ENCODE measurements at regions not wholly inside any gene's neighbourhood (a gene's known extent, or its start where the extent isn't known, plus 50 kb on each side); places are given as distances from the start of the nearest gene placed in this dataset.
A peak's percentile ranks its signal among the peaks of the same experiment; 100 is the strongest.

DNA sequence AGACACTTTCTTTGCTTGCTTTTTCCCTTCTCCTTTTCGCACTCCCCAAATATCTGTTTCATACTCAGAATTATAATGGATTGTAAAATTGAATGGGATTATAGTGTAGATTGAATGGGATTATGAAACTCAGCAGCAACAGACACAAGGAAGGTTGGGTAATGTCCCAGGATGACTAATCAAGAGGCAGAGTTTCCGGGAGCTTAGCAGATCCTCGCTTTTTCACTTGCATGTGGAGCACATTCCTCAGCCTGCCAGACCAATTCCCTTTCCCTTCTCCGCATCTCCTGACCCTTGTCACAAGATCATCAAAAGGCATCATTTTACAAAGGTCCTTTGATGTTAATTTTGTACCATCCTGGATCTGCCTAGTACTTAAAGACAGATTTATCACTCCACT is 55.1 kb upstream of the SLC1A1 start:
- peak; percentile 37 for DNase-seq (ENCODE audit: low read depth, low spot score)

GRCh38 chr9:4433379-4433778 is 56.9 kb upstream of the SLC1A1 start:
- no peak for DNase-seq (ENCODE audit: low read depth, low spot score)

GRCh38 chr9:4430432-4431261 is 59.6 kb upstream of the SLC1A1 start:
- DNase-seq (ENCODE audit: low read depth, low spot score), result no peak

GRCh38 chr9:4425319-4426045 is 64.8 kb upstream of the SLC1A1 start:
- DNase-seq (ENCODE audit: low read depth, low spot score), result no peak

DNA sequence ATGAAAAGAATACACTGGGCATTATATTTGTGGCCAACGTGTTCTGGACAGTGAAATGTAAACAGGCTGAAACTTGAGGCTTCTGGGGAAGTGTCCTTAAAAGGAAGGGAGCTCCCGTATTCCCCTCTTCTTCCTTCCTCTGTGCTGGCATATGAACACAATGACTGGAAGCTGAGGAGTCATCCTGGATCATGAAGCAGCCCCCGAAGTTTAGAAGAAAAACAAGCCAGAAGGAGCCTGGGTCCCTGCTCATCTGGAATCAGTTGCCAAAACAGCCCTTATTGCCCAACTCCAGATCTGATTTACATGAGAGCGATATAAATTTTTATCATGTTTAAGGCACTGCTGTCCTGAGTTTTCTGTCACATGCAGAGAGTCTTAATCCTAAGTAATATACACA is 65.4 kb upstream of the SLC1A1 start:
- DNase-seq (ENCODE audit: low read depth, low spot score), result no peak

GRCh38 chr9:4424038-4424437 is 66.2 kb upstream of the SLC1A1 start:
- no peak for DNase-seq (ENCODE audit: low read depth, low spot score)

GRCh38 chr9:4423207-4423610 is 67.1 kb upstream of the SLC1A1 start:
- no peak for DNase-seq (ENCODE audit: low read depth, low spot score)

GRCh38 chr9:4422495-4422894 is 67.8 kb upstream of the SLC1A1 start:
- no peak for DNase-seq (ENCODE audit: low read depth, low spot score)

DNA sequence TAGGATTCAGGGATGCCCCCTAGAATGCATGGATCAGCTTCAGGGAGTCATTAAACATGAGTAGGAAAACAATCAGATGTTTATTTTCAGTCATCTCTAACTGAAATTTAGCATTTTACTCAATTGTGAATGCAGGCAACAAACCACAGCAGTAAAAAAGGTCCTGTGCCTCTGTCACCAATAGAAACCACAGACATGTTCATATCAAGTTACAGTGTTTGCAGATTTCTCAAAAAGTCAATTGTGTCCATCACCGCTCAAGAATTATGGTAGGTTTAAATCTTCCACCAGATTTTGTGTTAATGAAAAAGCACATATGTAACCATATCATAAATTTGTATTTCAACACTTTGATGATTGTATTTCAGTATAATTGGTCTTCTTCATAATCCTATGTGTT is 68.4 kb upstream of the SLC1A1 start:
- no peak for DNase-seq (ENCODE audit: low read depth, low spot score)

DNA sequence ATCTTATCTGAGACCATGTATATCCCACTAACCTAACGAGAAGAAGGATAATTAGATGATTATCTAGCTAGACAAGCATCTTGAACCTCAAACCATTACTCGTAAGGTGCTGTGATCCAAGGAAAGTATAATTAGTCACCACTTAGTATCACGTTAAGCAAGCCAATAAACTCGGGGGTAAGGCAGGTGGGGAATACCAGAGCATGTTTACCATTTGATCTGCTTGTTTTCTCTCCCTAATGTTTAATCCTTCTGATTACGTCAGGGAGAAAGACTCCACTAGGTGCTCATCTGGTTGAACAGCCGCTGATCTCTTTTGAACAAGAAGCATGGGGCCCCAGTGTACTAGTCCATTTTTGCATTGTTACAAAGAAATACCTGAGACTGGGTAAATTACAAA is 69.9 kb upstream of the SLC1A1 start:
- DNase-seq (ENCODE audit: low read depth, low spot score), result no peak

- no peak for DNase-seq (ENCODE audit: low read depth, low spot score)
Measured at GRCh38 chr9:4417578-4418325, 72.5 kb upstream of the SLC1A1 start.

GRCh38 chr9:4416467-4416866 is 73.8 kb upstream of the SLC1A1 start:
- DNase-seq (ENCODE audit: low read depth, low spot score), result no peak

DNA sequence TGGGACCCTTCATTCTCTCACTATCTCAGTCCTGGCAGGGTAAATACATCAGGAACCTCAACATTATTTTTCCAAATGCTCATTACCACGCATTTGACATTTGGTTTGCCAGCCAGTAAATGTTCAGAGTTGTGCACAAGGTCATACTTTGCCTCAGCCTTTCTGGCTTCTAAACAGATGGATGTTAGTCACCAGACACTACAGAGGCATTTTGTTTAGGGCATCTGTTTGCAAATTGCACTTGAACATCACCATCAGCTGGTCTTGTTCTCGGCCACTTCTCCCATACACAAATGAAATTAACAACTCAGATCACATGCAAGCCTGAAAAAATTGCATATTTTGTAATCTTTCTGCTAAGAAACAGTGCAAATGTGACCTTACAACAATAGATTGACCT is 75.0 kb upstream of the SLC1A1 start:
- DNase-seq (ENCODE audit: low read depth, low spot score), result no peak

- DNase-seq (ENCODE audit: low read depth, low spot score), result no peak
Measured at GRCh38 chr9:4413856-4414255, 76.4 kb upstream of the SLC1A1 start.

- no peak for DNase-seq (ENCODE audit: low read depth, low spot score)
Measured at GRCh38 chr9:4404156-4404555, 86.1 kb upstream of the SLC1A1 start.

GRCh38 chr9:4402501-4402900 is 87.8 kb upstream of the SLC1A1 start:
- no peak for DNase-seq (ENCODE audit: low read depth, low spot score)

GRCh38 chr9:4400731-4401130 is 89.5 kb upstream of the SLC1A1 start:
- DNase-seq (ENCODE audit: low read depth, low spot score), result no peak

DNA sequence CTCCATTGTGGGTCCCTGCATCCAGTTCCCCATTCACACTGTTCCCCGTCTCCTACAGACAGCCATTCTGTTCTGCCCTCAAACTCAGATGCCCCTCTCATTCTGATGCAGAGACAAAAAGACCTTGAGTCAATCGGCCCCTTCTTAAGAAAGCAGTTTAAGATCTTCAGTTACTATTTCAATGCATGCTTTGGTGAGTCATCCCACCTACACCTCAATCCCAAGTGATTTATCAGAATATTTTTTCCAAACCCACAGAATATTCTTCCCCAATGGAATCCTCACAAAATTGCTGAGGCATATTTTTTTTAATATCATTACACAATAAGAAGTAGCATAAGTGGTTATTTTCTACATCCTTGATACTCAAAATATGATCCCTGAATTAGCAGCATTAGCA is 92.4 kb upstream of the SLC1A1 start:
- DNase-seq (ENCODE audit: low read depth, low spot score), result no peak

GRCh38 chr9:4393806-4394523 is 94.1 kb upstream of the GLIS3 start:
- DNase-seq (ENCODE audit: low read depth, low spot score), result no peak

GRCh38 chr9:4389755-4390154 is 89.9 kb upstream of the GLIS3 start:
- DNase-seq (ENCODE audit: low read depth, low spot score), result no peak

- no peak for DNase-seq (ENCODE audit: low read depth, low spot score)
Measured at GRCh38 chr9:4389003-4389402, 89.1 kb upstream of the GLIS3 start.

DNA sequence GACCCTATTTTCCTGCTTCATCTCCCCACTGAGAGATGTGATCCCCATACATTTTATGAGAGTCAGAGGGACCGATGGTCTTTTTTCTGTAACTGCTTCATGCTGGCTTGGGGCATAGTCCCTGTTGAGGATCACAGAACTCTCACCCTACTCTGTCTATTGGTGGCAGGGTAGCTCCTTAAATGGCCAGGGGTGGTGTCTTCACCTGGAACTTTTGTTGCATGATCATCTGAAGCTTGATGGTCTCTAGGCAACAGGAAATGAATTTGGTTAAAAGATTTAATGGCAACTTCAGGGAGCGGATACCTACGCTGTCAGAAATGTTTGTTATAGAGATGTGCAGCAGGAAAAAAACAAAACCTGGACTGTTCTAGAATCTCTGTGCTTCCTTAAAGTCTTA is 87.0 kb upstream of the GLIS3 start:
- no peak for DNase-seq (ENCODE audit: low read depth, low spot score)
